NCI-H2227 (cell line): ENCODE measurements at regions not wholly inside any gene's neighbourhood (a gene's known extent, or its start where the extent isn't known, plus 50 kb on each side); places are given as distances from the start of the nearest gene placed in this dataset.

Source experiments
- DNase-seq: peaks from one replicate; lab custom pipeline; 2025; ENCODE audit not compliant: unreplicated experiment; lab: John Stamatoyannopoulos, UW

DNA sequence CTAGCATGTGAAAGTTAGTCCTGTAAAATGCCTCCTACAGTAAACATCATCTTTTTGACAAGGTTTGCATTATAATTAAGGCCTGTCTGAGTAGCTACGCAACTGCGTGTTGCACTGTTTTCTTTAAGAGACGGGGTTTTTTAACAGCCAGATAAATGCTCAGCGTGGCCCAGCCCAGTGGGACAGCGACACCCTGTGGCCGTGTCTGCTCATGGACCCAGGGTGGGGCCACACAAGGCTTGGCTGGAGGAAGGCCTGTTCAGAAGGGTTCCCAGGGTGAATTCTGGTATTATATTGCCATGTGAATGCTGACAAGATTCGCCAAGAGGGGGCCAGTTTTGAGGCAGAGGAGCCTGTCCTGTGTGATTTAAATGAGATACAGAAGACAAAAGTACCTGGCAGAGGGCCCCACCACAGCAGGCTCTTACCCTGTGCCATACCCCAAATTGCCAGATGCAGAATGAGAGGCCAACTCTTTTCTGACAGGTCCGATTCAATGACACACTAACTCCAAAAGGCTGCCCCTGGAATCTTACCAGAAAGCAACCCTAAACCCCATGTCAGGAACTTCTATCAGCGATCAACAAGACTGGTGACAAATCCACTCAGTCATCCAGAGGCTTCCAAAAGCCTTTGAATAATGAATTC, 65.9 kb upstream of the IRX6 start:
- peak; percentile 3 for DNase-seq

DNA sequence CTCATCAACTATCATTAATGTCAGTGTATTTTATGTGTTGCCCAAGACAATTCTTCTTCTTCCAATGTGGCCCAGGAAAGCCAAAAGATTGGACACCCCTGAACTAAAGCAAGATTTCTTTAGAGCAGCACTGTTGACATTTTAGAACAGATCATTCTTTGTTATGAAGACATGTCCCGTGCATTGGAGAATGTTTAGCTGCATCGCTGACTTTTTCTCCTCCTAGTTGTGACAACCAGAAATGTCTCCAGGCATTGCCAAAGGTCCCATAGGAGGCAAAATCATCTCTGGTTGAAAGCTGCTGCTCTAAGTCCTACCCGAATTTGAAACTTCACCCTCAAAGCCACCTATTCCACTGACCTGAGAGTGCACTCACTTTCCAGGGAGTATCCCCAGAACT, 62.7 kb upstream of the IRX6 start:
- no peak for DNase-seq

DNA sequence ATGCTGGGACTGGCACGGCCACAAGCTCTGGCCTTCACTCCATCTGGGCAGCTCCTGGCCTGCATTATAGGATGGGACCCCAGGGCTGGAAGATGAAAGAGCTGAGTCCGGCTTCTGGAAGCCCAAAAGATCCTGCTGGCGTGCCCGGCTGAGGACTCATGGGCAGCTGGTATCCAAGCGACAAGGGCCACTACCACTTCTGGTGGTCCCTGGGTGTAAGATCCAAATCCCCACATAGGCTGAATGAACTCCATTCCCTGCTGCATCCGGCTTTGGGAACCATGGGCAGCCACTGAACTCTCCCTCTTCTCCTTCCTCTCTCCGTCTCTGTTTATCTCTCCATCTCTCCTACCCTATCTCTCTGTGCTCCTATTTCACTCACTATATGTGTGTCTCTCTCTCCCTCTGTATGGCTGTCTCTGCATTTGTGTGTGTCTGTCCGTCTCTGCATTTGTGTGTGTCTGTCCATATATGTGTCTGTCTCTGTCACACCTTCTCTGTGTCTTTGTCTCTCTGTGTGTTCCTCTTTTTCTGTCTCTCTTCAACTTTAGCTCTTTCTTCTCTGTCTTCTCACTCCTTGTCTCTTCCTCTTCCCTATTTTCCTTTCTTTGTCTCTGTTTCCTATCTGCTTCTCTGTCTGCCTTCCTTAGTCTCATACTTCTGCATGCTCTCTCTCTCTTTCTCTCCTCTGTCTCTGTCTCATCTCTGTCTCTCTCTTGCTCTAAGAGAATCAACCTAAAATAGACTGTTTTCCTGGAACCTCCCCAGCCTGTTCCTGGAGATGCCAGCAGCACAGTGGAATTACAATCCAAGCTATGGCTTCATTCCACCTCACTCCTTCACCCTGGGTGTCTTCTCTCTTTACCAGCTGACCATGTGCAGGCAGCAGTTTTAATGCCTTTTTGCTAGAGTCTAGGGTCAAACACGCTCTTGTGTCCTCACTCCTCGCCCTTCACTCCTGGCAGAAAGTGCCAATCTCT, 60.4 kb upstream of the IRX6 start:
- DNase-seq, result no peak

DNA sequence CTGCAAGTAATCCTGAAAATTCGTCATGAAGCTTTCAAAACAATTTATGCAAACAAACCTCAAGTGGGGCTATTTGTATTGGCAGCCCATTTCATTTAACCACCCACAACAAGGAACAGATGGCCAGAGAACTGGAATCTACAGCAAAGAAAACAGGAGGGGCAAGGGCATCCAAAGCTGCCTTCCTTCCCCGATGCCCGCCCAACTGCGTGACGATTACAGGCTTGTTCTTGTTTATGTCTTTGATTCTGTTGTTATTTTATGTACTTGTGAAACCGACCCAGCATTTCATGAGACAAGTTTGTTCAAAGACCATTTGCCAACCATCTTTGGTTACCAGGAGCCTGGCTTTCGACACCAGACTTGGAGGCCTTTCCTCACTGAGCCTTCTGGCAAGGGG, 59.1 kb upstream of the IRX6 start:
- DNase-seq, result no peak

DNA sequence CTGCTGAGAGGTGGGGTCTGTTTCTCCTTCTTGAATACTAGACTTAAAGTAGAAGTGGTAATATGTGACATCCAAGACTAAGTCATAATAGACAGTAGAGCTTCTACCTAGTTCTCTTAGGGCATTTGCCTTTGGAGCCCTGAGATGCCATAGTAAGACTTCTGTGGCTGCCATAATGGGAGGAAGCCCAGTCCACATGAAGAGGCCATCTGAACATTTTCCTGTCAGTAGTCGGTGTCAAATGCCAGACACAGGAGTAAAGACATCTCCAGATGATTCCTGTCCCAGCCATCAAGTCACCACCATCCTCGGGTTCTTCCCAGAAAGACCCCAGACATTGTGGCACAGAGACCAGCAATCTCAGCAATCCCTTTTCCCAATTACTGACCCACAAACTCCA, 58.1 kb upstream of the IRX6 start:
- no peak for DNase-seq

DNA sequence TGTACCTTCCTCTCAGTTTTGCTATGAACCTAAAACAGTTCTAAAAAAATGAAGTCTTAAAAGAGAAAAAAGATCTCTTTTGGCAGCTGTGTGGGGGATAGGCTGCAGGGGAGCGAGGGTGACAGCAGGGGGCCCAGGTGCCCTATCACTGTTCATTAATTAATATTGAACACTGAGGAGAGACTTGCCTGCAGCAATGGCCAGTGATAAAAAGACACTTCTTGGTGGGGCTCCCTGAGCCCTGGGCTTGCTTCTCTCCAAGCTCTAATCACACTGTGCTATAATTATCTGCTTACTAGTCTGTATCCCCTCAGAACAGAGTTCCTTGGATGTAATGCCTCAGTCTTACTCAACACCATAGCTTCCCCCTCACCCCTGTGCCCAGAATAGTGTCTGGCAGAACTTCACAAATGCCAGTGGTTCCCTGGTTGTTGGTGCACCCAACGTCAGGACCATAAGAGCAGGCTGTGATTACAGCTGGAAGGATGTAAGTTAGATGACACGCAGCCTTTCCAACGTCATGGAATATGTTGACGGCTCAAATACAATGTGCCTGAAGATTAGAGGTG, 52.0 kb upstream of the IRX6 start:
- DNase-seq, result no peak

DNA sequence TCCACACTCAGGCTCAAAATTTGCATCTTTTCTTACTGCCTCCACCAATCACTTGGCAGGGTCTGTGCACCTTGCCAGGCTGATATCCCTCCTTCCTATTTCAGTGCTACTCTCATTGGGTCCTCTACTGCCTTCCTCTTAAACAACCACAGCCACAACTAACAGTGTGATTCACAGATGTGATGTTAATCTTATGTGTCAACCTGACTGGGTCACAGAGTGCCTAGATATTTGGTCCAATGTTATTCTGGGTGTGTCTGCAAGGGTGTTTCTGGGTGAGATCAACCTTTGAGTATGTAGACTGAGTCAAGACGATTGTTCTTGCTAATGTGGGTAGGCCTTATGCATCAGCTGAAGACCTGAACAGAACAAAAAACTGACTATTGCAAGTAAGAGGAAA, 51.3 kb upstream of the IRX6 start:
- DNase-seq, result no peak

DNA sequence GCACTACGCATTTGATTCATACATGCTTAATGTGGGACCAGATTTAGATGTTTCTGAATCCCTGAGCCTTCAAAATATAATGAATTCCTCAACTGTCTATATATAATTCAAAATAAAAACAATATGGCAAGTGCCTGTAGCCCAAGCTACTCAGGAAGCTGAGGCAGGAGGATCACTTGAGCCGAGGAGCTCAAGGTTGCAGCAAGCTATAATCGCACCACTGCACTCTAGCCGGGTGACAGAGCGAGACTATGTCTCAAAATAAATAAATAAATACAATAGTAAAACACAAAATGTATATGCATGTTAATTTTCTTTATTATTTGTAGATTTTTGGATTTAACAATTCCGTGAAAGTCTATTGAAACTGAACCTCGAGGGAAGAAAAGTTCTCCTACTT, 50.6 kb upstream of the IRX6 start:
- DNase-seq, result no peak

DNA sequence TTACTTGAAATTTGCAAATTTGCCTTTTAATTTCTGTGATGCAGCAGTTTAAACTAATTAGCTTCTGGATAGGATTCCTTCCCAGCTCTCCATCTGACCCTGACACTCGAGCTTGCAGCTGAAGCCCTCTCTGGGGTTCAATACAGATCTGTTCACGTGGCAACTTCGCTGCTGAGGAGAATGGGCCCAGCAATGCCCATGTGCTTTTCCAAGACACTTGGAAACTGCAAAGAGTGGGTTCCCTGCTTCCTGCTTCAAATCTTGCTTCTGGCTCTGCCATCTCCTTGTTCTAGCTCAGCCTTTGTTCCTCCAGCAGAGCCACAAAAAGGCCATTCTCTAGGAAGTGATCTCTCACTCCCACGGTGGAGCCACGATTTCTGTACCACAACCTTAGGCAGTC, 50.0 kb upstream of the IRX6 start:
- no peak for DNase-seq
